Colonic mucosa (tissue), 4 donors: ENCODE measurements at regions not wholly inside any gene's neighbourhood (a gene's known extent, or its start where the extent isn't known, plus 50 kb on each side); places are given as distances from the start of the nearest gene placed in this dataset.

ENCODE experiments used
- DNase-seq: peaks from one replicate; pipeline ENCODE4 v3.0.0-alpha.2; 2020
- H3K27ac ChIP-seq: fragments of 200-600 bp; one replicate; pipeline ENCODE4 v1.8.0; 2021
- H3K27me3 ChIP-seq: fragments of 200-600 bp; one replicate; pipeline ENCODE4 v1.8.0; 2021
- H3K36me3 ChIP-seq: fragments of 200-600 bp; one replicate; pipeline ENCODE4 v1.8.0; 2021
- H3K4me1 ChIP-seq: fragments of 200-600 bp; one replicate; pipeline ENCODE4 v1.8.0; 2021; ENCODE audit warnings: mild to moderate bottlenecking
- H3K4me3 ChIP-seq: fragments of 200-600 bp; one replicate; pipeline ENCODE4 v1.8.0; 2021
- H3K9ac ChIP-seq, 2 donors: one replicate each; pipeline ENCODE4 v1.7.0; 2013; ENCODE audit warnings: control low read depth in 2 of 2, low read depth in 2 of 2, low read length in 2 of 2
- H3K9me3 ChIP-seq: fragments of 200-600 bp; one replicate; pipeline ENCODE4 v1.8.0; 2021
- CTCF ChIP-seq: fragments of 200-600 bp; IDR thresholded peaks from one replicate; pipeline ENCODE4 v1.8.0; 2022; ENCODE audit warnings: antibody characterized with exemption, mild to moderate bottlenecking
- intact Hi-C: fragments of 100-400 bp; cut with DNase I; formaldehyde crosslinking; loops from one replicate; pipeline ENCODE4 v1.14.1; 2022
- donor health status: healthy.
- donor health status: DM: no; HTN: no; CAD: no.
- donor health status: DM: no; HTN: no; CAD: no.

GRCh38 chr21:35824136-35824535 is 236.2 kb downstream of the SETD4 start:
- no peak for DNase-seq
- H3K27ac ChIP-seq, result no peak overlapping the region
- no peak overlapping the region for H3K9ac ChIP-seq
- no peak for TF ChIP-seq CTCF
- H3K27me3 ChIP-seq, result no peaks in the 10 kb centered on the region
- H3K36me3 ChIP-seq, result no peaks in the 10 kb centered on the region
- H3K4me1 ChIP-seq, result no peaks in the 10 kb centered on the region
- intact Hi-C loops, result no loop called here
- no peaks in the 10 kb centered on the region for H3K9me3 ChIP-seq
- no peak overlapping the region for H3K4me3 ChIP-seq

- no peak for TF ChIP-seq CTCF
- no peak overlapping the region for H3K27ac ChIP-seq
- no peaks in the 10 kb centered on the region for H3K27me3 ChIP-seq
- no peaks in the 10 kb centered on the region for H3K36me3 ChIP-seq
- no peak overlapping the region for H3K9ac ChIP-seq
- DNase-seq, result no peak
- no peaks in the 10 kb centered on the region for H3K4me1 ChIP-seq
- H3K9me3 ChIP-seq, result no peaks in the 10 kb centered on the region
- H3K4me3 ChIP-seq, result no peak overlapping the region
- intact Hi-C loops, result no loop called here
These were observed 241.2 kb downstream of the SETD4 start for GRCh38 chr21:35819134-35819533.

- no peak for TF ChIP-seq CTCF
These were observed 241.7 kb downstream of the SETD4 start for GRCh38 chr21:35818597-35818996.

GRCh38 chr21:35814858-35815619 is 245.3 kb downstream of the SETD4 start:
- no peak overlapping the region for H3K4me3 ChIP-seq
- TF ChIP-seq CTCF, result no peak
- H3K9me3 ChIP-seq, result no peaks in the 10 kb centered on the region
- DNase-seq, result no peak
- H3K9ac ChIP-seq, result no peak overlapping the region
- H3K4me1 ChIP-seq, result no peaks in the 10 kb centered on the region
- H3K36me3 ChIP-seq, result no peaks in the 10 kb centered on the region
- H3K27ac ChIP-seq, result no peak overlapping the region
- H3K27me3 ChIP-seq, result no peaks in the 10 kb centered on the region
- intact Hi-C loops, result no loop called here

More at GRCh38 chr21:35818597-35818996, 241.7 kb downstream of the SETD4 start:
- H3K4me3 ChIP-seq, result no peak overlapping the region
- DNase-seq, result no peak
- no peaks in the 10 kb centered on the region for H3K27me3 ChIP-seq
- H3K27ac ChIP-seq, result no peak overlapping the region
- H3K36me3 ChIP-seq, result no peaks in the 10 kb centered on the region
- H3K4me1 ChIP-seq, result no peaks in the 10 kb centered on the region
- intact Hi-C loops, result no loop called here
- no peaks in the 10 kb centered on the region for H3K9me3 ChIP-seq
- no peak overlapping the region for H3K9ac ChIP-seq

- no peak for TF ChIP-seq CTCF
- H3K9me3 ChIP-seq, result no peaks in the 10 kb centered on the region
- H3K4me1 ChIP-seq, result no peaks in the 10 kb centered on the region
- intact Hi-C loops, result no loop called here
- no peak overlapping the region for H3K9ac ChIP-seq
- no peak overlapping the region for H3K27ac ChIP-seq
- H3K4me3 ChIP-seq, result no peak overlapping the region
- DNase-seq, result no peak
- H3K27me3 ChIP-seq, result no peaks in the 10 kb centered on the region
- no peaks in the 10 kb centered on the region for H3K36me3 ChIP-seq
These were observed 247.6 kb downstream of the SETD4 start for GRCh38 chr21:35812679-35813078.
